Prostate gland (tissue), 2 donors: ENCODE measurements at regions not wholly inside any gene's neighbourhood (a gene's known extent, or its start where the extent isn't known, plus 50 kb on each side); places are given as distances from the start of the nearest gene placed in this dataset.

ENCODE experiments used
- CTCF ChIP-seq, 4 experiments: fragments of 200-600 bp in 2 of 4; fragments of 450-650 bp in 2 of 4; sonication (generic) in 2 of 4; IDR thresholded peaks; 1 replicate in 3 of 4; 2 replicates in 1 of 4; pipeline ENCODE4 v1.5.1; 2016 to 2019; ENCODE audit warnings: antibody characterized with exemption in 4 of 4, mild to moderate bottlenecking in 2 of 4, moderate library complexity in 2 of 4
- POLR2A ChIP-seq: fragments of 450-650 bp; IDR thresholded peaks from one replicate; pipeline ENCODE4 v1.6.1; 2016; ENCODE audit warnings: antibody characterized with exemption, mild to moderate bottlenecking
- POLR2AphosphoS5 ChIP-seq: sonication (generic); formaldehyde crosslinking; IDR thresholded peaks from one replicate; pipeline ENCODE4 v1.6.1; 2017; ENCODE audit warnings: antibody characterized with exemption

GRCh38 chr2:8169443-8169842 lies 512.4 kb upstream of the ID2 start:
- TF ChIP-seq CTCF (IDR thresholded peaks at IDR 0.05) (no peak), POLR2A (no peak), POLR2AphosphoS5 (no peak)
